ENCODE measurements at regions not wholly inside any gene's neighbourhood (a gene's known extent, or its start where the extent isn't known, plus 50 kb on each side); places are given as distances from the start of the nearest gene placed in this dataset.

- H3K4me3 ChIP-seq (ENCODE audit: insufficient read length, low read depth), result no peak overlapping the region
- H3K9me3 ChIP-seq (ENCODE audit: insufficient read depth, low read length), result peaks cover 28% of the 10 kb centered on the region
- H3K36me3 ChIP-seq (ENCODE audit: insufficient read depth, insufficient read length, low read length), result no peaks in the 10 kb centered on the region
- no peaks in the 10 kb centered on the region for H3K27me3 ChIP-seq (ENCODE audit: insufficient read depth, insufficient read length)
- DNase-seq (ENCODE audit: low read depth, low spot score), result peak; percentile 8
- H3K9ac ChIP-seq (ENCODE audit: insufficient read length, low read depth), result no peak overlapping the region
- H3K4me1 ChIP-seq (ENCODE audit: insufficient read depth, insufficient read length), result no peaks in the 10 kb centered on the region
- no peak for TF ChIP-seq SUZ12 (IDR thresholded peaks at IDR 0.05; ENCODE audit: extremely low read depth, insufficient read depth, insufficient read length)
- no peak for TF ChIP-seq ZNF274 (IDR thresholded peaks at IDR 0.05; ENCODE audit: low read depth, low read length)
- TF ChIP-seq YY1 (IDR thresholded peaks at IDR 0.05; ENCODE audit: insufficient read depth, insufficient read length), result no peak
Measured at GRCh38 chr4:178881937-178882336, 1439.7 kb upstream of the AGA start.

- no peaks in the 10 kb centered on the region for H3K9me3 ChIP-seq (ENCODE audit: insufficient read depth, low read length)
- no peak for DNase-seq (ENCODE audit: low read depth, low spot score)
- H3K36me3 ChIP-seq (ENCODE audit: insufficient read depth, insufficient read length, low read length), result no peaks in the 10 kb centered on the region
- no peaks in the 10 kb centered on the region for H3K27me3 ChIP-seq (ENCODE audit: insufficient read depth, insufficient read length)
- TF ChIP-seq ZNF274 (IDR thresholded peaks at IDR 0.05; ENCODE audit: low read depth, low read length) (no peak), SUZ12 (IDR thresholded peaks at IDR 0.05; ENCODE audit: extremely low read depth, insufficient read depth, insufficient read length) (no peak), YY1 (IDR thresholded peaks at IDR 0.05; ENCODE audit: insufficient read depth, insufficient read length) (no peak)
- no peaks in the 10 kb centered on the region for H3K4me1 ChIP-seq (ENCODE audit: insufficient read depth, insufficient read length)
- H3K4me3 ChIP-seq (ENCODE audit: insufficient read length, low read depth), result no peak overlapping the region
- H3K9ac ChIP-seq (ENCODE audit: insufficient read length, low read depth), result no peak overlapping the region
Measured at GRCh38 chr4:178894126-178894525, 1451.9 kb upstream of the AGA start.

GRCh38 chr4:178899084-178899483 lies 1456.8 kb upstream of the AGA start:
- TF ChIP-seq ZNF274 (IDR thresholded peaks at IDR 0.05; ENCODE audit: low read depth, low read length) (no peak), SUZ12 (IDR thresholded peaks at IDR 0.05; ENCODE audit: extremely low read depth, insufficient read depth, insufficient read length) (no peak), YY1 (IDR thresholded peaks at IDR 0.05; ENCODE audit: insufficient read depth, insufficient read length) (no peak)
- H3K9ac ChIP-seq (ENCODE audit: insufficient read length, low read depth), result no peak overlapping the region
- no peaks in the 10 kb centered on the region for H3K4me1 ChIP-seq (ENCODE audit: insufficient read depth, insufficient read length)
- H3K4me3 ChIP-seq (ENCODE audit: insufficient read length, low read depth), result no peak overlapping the region
- no peaks in the 10 kb centered on the region for H3K36me3 ChIP-seq (ENCODE audit: insufficient read depth, insufficient read length, low read length)
- H3K9me3 ChIP-seq (ENCODE audit: insufficient read depth, low read length), result no peaks in the 10 kb centered on the region
- no peak for DNase-seq (ENCODE audit: low read depth, low spot score)
- no peaks in the 10 kb centered on the region for H3K27me3 ChIP-seq (ENCODE audit: insufficient read depth, insufficient read length)

- no peak overlapping the region for H3K9ac ChIP-seq (ENCODE audit: insufficient read length, low read depth)
- TF ChIP-seq YY1 (IDR thresholded peaks at IDR 0.05; ENCODE audit: insufficient read depth, insufficient read length) (no peak), SUZ12 (IDR thresholded peaks at IDR 0.05; ENCODE audit: extremely low read depth, insufficient read depth, insufficient read length) (no peak), ZNF274 (IDR thresholded peaks at IDR 0.05; ENCODE audit: low read depth, low read length) (no peak)
- no peaks in the 10 kb centered on the region for H3K36me3 ChIP-seq (ENCODE audit: insufficient read depth, insufficient read length, low read length)
- H3K27me3 ChIP-seq (ENCODE audit: insufficient read depth, insufficient read length), result no peaks in the 10 kb centered on the region
- no peak overlapping the region for H3K4me3 ChIP-seq (ENCODE audit: insufficient read length, low read depth)
- peak; percentile 16 for DNase-seq (ENCODE audit: low read depth, low spot score)
- no peaks in the 10 kb centered on the region for H3K4me1 ChIP-seq (ENCODE audit: insufficient read depth, insufficient read length)
- H3K9me3 ChIP-seq (ENCODE audit: insufficient read depth, low read length), result peaks cover 5% of the 10 kb centered on the region; the same call in 1 of the 2 replicates
Measured at GRCh38 chr4:178917756-178918155, 1475.5 kb upstream of the AGA start.

GRCh38 chr4:178937130-178937529 lies 1494.9 kb upstream of the AGA start:
- Histone ChIP-seq H3K36me3 (ENCODE audit: insufficient read depth, insufficient read length, low read length) (no peaks in the 10 kb centered on the region), H3K27me3 (ENCODE audit: insufficient read depth, insufficient read length) (no peaks in the 10 kb centered on the region), H3K9ac (ENCODE audit: insufficient read length, low read depth) (no peak overlapping the region), H3K4me1 (ENCODE audit: insufficient read depth, insufficient read length) (no peaks in the 10 kb centered on the region), H3K9me3 (ENCODE audit: insufficient read depth, low read length) (no peaks in the 10 kb centered on the region), H3K4me3 (ENCODE audit: insufficient read length, low read depth) (no peak overlapping the region)
- no peak for TF ChIP-seq SUZ12 (IDR thresholded peaks at IDR 0.05; ENCODE audit: extremely low read depth, insufficient read depth, insufficient read length)
- no peak for TF ChIP-seq ZNF274 (IDR thresholded peaks at IDR 0.05; ENCODE audit: low read depth, low read length)
- no peak for TF ChIP-seq YY1 (IDR thresholded peaks at IDR 0.05; ENCODE audit: insufficient read depth, insufficient read length)
- no peak for DNase-seq (ENCODE audit: low read depth, low spot score)

- H3K4me3 ChIP-seq (ENCODE audit: insufficient read length, low read depth), result no peak overlapping the region
- TF ChIP-seq ZNF274 (IDR thresholded peaks at IDR 0.05; ENCODE audit: low read depth, low read length) (no peak), YY1 (IDR thresholded peaks at IDR 0.05; ENCODE audit: insufficient read depth, insufficient read length) (no peak), SUZ12 (IDR thresholded peaks at IDR 0.05; ENCODE audit: extremely low read depth, insufficient read depth, insufficient read length) (no peak)
- H3K27me3 ChIP-seq (ENCODE audit: insufficient read depth, insufficient read length), result no peaks in the 10 kb centered on the region
- no peak for DNase-seq (ENCODE audit: low read depth, low spot score)
- H3K36me3 ChIP-seq (ENCODE audit: insufficient read depth, insufficient read length, low read length), result no peaks in the 10 kb centered on the region
- H3K9me3 ChIP-seq (ENCODE audit: insufficient read depth, low read length), result no peaks in the 10 kb centered on the region
- no peaks in the 10 kb centered on the region for H3K4me1 ChIP-seq (ENCODE audit: insufficient read depth, insufficient read length)
- no peak overlapping the region for H3K9ac ChIP-seq (ENCODE audit: insufficient read length, low read depth)
Measured at GRCh38 chr4:178941975-178942374, 1499.7 kb upstream of the AGA start.

GRCh38 chr4:178953447-178954120 lies 1511.3 kb upstream of the AGA start:
- Histone ChIP-seq H3K9me3 (ENCODE audit: insufficient read depth, low read length) (no peaks in the 10 kb centered on the region), H3K36me3 (ENCODE audit: insufficient read depth, insufficient read length, low read length) (no peaks in the 10 kb centered on the region), H3K4me3 (ENCODE audit: insufficient read length, low read depth) (no peak overlapping the region), H3K27me3 (ENCODE audit: insufficient read depth, insufficient read length) (no peaks in the 10 kb centered on the region), H3K9ac (ENCODE audit: insufficient read length, low read depth) (no peak overlapping the region), H3K4me1 (ENCODE audit: insufficient read depth, insufficient read length) (no peaks in the 10 kb centered on the region)
- DNase-seq (ENCODE audit: low read depth, low spot score), result no peak
- TF ChIP-seq SUZ12 (IDR thresholded peaks at IDR 0.05; ENCODE audit: extremely low read depth, insufficient read depth, insufficient read length), result no peak

Data from NT2/D1 (cell line).